ENCODE measurements at regions not wholly inside any gene's neighbourhood (a gene's known extent, or its start where the extent isn't known, plus 50 kb on each side); places are given as distances from the start of the nearest gene placed in this dataset.

DNA sequence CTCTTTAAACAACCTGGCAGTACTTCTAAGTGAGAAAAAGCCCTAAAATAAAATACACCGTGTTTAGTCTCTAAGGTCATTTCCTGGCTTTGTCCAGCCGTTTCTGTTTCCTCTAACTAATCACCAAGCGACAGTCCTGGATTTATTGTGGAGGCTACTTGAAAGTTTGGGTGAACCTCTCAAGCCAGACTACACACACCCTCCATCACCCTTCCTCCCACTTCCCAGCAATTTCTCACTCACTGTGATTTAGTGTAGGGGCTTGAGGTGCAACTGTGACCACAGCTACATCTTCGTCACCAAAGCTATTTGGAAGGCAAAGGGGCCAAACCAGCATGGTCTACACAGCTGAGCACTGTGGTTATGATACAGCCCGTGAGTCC, 240.0 kb upstream of the SLC24A2 start:
- Histone ChIP-seq H3K27ac (ENCODE audit: low read depth, low read length) (no peak overlapping the region), H3K9ac (ENCODE audit: low read depth, low read length) (no peak overlapping the region), H3K27me3 (ENCODE audit: insufficient read depth, low read length) (no peaks in the 10 kb centered on the region), H3K36me3 (ENCODE audit: insufficient read depth, low read length) (no peaks in the 10 kb centered on the region), H3K4me3 (ENCODE audit: low read length) (no peak overlapping the region), H3K9me3 (ENCODE audit: insufficient read depth, low read depth, low read length) (no peaks in the 10 kb centered on the region), H3K4me1 (ENCODE audit: insufficient read depth, low read length) (peaks cover 3% of the 10 kb centered on the region)
- 94% methylated on average over 4 of the region's 5 CpGs for WGBS

DNA sequence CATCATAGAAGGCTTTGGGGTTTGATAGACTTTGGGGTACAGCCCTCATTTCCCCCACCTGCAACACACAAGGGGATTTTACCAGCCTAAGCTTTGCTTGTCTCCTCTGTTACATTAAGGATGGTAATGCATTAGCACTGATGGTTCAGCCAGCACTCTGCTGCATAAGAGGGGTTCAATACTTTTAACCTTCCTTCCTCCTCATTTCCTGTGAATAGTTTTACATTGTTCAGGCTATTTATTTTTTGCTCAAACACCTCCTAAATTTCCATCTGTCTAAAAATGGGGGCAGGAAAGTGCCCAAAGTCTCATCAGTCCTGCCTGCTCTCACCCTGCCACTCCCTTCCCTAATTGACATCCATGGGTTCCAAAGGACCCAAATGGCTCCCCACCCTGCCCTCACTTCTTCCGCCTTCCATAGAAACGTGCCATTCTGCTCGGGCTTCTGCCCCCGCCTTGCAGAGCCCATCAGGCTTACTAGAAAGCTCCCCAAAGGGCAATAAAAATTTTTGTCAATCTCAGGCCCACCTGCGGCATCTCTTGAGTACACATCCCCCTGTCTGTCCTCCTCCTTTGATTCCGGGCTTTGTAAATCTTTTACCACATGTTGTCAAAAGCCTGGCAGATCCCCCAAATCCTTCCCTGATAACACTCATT, 239.5 kb upstream of the SLC24A2 start:
- 85% methylated on average over 6 of the region's 6 CpGs for WGBS
- H3K27me3 ChIP-seq (ENCODE audit: insufficient read depth, low read length), result no peaks in the 10 kb centered on the region

DNA sequence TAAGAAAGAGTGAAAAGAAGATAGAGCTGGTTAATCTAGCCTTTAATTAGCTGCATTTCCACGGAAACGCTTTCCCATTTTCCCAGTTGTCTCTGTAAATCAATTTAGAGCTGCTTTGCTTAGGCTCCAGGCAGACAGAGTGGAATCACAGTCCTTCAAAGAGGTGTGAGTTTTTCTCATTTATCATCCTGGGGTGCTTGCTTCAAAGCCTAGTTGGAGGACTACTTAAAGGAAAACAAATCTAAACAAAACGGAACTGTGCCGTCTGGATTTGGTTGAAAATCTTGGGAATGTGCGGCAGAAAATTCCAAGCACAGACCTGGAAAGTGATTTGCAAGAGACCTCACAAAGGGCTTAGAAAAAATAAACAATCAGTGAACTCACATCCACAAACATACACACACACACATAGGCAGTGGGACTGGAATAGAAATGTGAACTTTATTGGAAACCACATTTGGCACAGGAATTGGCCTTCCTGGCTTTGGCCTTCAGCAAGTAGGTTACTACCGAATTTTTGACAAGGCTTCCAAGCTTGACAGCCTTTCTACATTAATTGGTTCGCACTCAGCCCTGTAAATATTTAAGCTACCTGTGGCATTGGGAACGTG, 235.2 kb upstream of the SLC24A2 start:
- Histone ChIP-seq H3K9ac (ENCODE audit: low read depth, low read length) (no peak overlapping the region), H3K9me3 (ENCODE audit: insufficient read depth, low read depth, low read length) (no peaks in the 10 kb centered on the region), H3K36me3 (ENCODE audit: insufficient read depth, low read length) (no peaks in the 10 kb centered on the region), H3K27ac (ENCODE audit: low read depth, low read length) (no peak overlapping the region; the same call in 1 of the 2 replicates), H3K4me1 (ENCODE audit: insufficient read depth, low read length) (peaks cover 4% of the 10 kb centered on the region; the same call in 1 of the 2 replicates), H3K4me3 (ENCODE audit: low read length) (no peak overlapping the region), H3K27me3 (ENCODE audit: insufficient read depth, low read length) (no peaks in the 10 kb centered on the region)
- 82% methylated on average over 8 of the region's 8 CpGs for WGBS

More for the DNA sequence above, 239.5 kb upstream of the SLC24A2 start:
- no peaks in the 10 kb centered on the region for H3K36me3 ChIP-seq (ENCODE audit: insufficient read depth, low read length)
- no peak overlapping the region for H3K4me3 ChIP-seq (ENCODE audit: low read length)
- H3K9me3 ChIP-seq (ENCODE audit: insufficient read depth, low read depth, low read length), result no peaks in the 10 kb centered on the region
- H3K4me1 ChIP-seq (ENCODE audit: insufficient read depth, low read length), result peaks cover 6% of the 10 kb centered on the region; the same call in 1 of the 2 replicates
- H3K27ac ChIP-seq (ENCODE audit: low read depth, low read length), result no peak overlapping the region
- no peak overlapping the region for H3K9ac ChIP-seq (ENCODE audit: low read depth, low read length)

DNA sequence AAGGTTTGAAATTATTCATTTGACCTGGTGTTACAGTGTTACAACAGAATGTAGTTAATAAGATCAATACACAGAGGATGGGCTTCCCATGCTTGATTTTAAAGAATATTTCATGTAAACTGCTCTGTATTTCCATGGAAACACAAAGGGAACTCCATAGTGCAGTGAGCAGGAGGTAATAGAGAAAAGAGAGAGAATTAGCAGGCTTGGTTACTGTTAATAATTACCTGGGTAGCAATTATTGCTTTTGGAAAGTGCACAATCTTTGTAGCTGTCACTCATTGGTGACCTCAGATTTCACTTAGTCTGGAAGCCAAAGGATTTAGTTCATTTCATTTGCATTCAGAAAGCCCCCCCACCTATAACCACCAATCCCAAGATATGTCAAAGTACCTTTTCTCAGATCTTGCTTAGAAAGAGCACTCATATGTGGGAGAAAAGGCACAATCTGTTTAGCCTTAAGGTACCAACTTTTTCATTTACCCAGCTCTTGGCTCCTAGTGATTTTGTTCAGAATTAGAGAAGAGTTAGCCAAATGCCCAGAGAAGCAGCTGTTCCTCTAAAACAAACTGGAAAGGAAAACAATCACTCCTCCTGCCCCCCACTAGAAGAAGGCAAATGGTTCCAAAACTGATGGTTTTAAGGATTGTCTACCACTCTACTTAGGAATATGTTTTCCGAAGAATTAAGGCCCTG, 234.5 kb upstream of the SLC24A2 start:
- no peaks in the 10 kb centered on the region for H3K9me3 ChIP-seq (ENCODE audit: insufficient read depth, low read depth, low read length)
- H3K9ac ChIP-seq (ENCODE audit: low read depth, low read length), result no peak overlapping the region
- H3K27me3 ChIP-seq (ENCODE audit: insufficient read depth, low read length), result no peaks in the 10 kb centered on the region
- peaks cover 4% of the 10 kb centered on the region; the same call in 1 of the 2 replicates for H3K4me1 ChIP-seq (ENCODE audit: insufficient read depth, low read length)
- no peak overlapping the region for H3K27ac ChIP-seq (ENCODE audit: low read depth, low read length)
- WGBS, result 100% methylated on average over 1 of the region's 1 CpG
- H3K36me3 ChIP-seq (ENCODE audit: insufficient read depth, low read length), result no peaks in the 10 kb centered on the region
- no peak overlapping the region for H3K4me3 ChIP-seq (ENCODE audit: low read length)

DNA sequence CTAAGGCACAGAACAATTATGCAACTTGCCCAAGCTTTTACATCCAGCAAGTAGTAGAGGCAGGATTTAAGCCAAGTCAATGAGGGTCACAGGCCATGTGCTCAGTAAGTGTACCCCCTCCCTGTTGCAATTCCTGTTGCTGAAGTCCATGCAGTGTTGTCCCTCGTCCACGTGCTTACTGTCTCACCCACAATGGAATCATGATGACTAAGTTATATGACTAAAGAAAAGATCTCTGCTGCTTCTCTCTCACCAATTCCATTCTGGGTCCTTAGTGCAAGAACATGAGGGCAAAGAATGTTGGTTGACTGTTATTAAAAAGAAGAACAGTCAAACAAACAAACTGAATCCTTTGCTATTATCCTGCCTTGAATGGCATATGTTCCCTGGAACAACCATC, 233.6 kb upstream of the SLC24A2 start:
- 100% methylated on average over 2 of the region's 2 CpGs for WGBS
- no peaks in the 10 kb centered on the region for H3K27me3 ChIP-seq (ENCODE audit: insufficient read depth, low read length)
- H3K4me3 ChIP-seq (ENCODE audit: low read length), result no peak overlapping the region
- H3K27ac ChIP-seq (ENCODE audit: low read depth, low read length), result no peak overlapping the region
- H3K9ac ChIP-seq (ENCODE audit: low read depth, low read length), result no peak overlapping the region
- peaks cover 4% of the 10 kb centered on the region; the same call in 1 of the 2 replicates for H3K4me1 ChIP-seq (ENCODE audit: insufficient read depth, low read length)
- no peaks in the 10 kb centered on the region for H3K9me3 ChIP-seq (ENCODE audit: insufficient read depth, low read depth, low read length)
- no peaks in the 10 kb centered on the region for H3K36me3 ChIP-seq (ENCODE audit: insufficient read depth, low read length)

DNA sequence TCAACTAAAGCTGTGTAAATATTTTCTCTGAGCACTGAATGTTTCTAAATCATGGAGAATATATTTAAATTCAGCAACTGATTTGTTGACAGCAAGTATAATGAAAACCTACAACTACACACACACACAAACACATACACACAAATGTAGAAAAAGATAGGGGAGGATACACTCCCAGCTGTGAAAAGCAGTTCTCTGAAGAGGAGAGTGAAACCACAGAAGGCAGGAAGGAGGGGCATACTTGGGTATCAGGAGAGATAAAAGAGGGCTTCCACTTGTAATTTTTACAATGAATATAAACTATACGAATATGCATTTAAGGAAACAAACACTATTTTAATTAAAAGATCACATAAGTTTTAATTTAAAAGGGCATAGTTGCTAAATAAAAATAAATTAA, 227.8 kb upstream of the SLC24A2 start:
- H3K4me3 ChIP-seq (ENCODE audit: low read length), result no peak overlapping the region
- H3K27ac ChIP-seq (ENCODE audit: low read depth, low read length), result no peak overlapping the region
- no peaks in the 10 kb centered on the region; the same call in 1 of the 2 replicates for H3K4me1 ChIP-seq (ENCODE audit: insufficient read depth, low read length)
- WGBS, result no CpG with 5 or more reads among the region's 1 CpG
- H3K36me3 ChIP-seq (ENCODE audit: insufficient read depth, low read length), result no peaks in the 10 kb centered on the region
- H3K9ac ChIP-seq (ENCODE audit: low read depth, low read length), result no peak overlapping the region
- no peaks in the 10 kb centered on the region for H3K27me3 ChIP-seq (ENCODE audit: insufficient read depth, low read length)
- no peaks in the 10 kb centered on the region for H3K9me3 ChIP-seq (ENCODE audit: insufficient read depth, low read depth, low read length)

DNA sequence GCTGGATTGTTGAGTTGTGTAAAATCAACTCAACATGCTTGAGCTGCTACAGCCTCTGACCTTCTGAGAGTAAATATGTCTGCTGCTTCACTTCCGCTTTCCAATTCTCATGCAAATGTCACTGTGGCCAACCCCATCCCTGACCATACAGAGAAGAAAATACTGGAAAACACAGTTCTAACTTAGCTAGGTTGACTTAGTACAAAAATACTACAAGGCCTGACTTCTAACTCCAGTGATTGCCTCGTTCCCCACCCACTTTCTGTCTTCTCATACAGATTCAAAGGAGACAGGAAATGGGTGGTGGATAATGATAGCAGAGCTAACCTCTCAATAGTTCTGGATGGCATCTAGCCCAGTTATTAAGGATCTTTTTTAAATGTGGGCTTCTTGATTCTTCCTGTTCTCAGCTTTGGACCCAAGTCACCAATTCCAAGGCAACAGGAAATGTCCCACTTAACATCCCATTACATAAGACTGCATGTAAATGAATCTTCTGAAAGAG, 226.6 kb upstream of the SLC24A2 start:
- Histone ChIP-seq H3K36me3 (ENCODE audit: insufficient read depth, low read length) (no peaks in the 10 kb centered on the region), H3K4me3 (ENCODE audit: low read length) (no peak overlapping the region), H3K27me3 (ENCODE audit: insufficient read depth, low read length) (no peaks in the 10 kb centered on the region), H3K9me3 (ENCODE audit: insufficient read depth, low read depth, low read length) (no peaks in the 10 kb centered on the region), H3K27ac (ENCODE audit: low read depth, low read length) (no peak overlapping the region), H3K9ac (ENCODE audit: low read depth, low read length) (no peak overlapping the region), H3K4me1 (ENCODE audit: insufficient read depth, low read length) (no peaks in the 10 kb centered on the region; the same call in 1 of the 2 replicates)
- WGBS, result 75% methylated on average over 1 of the region's 2 CpGs

DNA sequence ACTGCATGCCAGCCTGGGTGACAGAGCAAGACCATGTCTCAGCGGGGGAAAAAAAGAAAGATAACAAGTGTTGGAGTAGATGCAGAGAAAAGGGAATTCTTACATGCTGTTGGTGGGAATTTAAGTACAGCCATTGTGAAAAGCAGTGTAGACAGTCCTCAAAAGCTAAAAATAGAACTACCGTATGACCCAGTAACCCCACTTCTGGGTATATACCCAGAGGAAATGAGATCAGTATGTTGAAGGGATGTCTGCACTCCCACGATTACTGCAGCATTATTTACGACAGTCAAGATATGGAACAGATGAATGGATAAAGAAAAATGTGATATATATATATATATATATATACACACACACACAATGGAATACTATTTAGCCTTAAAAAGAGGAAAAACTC, 225.3 kb upstream of the SLC24A2 start:
- Histone ChIP-seq H3K9ac (ENCODE audit: low read depth, low read length) (no peak overlapping the region), H3K27me3 (ENCODE audit: insufficient read depth, low read length) (no peaks in the 10 kb centered on the region), H3K9me3 (ENCODE audit: insufficient read depth, low read depth, low read length) (no peaks in the 10 kb centered on the region), H3K4me1 (ENCODE audit: insufficient read depth, low read length) (no peaks in the 10 kb centered on the region; the same call in 1 of the 2 replicates), H3K27ac (ENCODE audit: low read depth, low read length) (no peak overlapping the region), H3K36me3 (ENCODE audit: insufficient read depth, low read length) (no peaks in the 10 kb centered on the region), H3K4me3 (ENCODE audit: low read length) (no peak overlapping the region)
- WGBS, result 81% methylated on average over 2 of the region's 4 CpGs

DNA sequence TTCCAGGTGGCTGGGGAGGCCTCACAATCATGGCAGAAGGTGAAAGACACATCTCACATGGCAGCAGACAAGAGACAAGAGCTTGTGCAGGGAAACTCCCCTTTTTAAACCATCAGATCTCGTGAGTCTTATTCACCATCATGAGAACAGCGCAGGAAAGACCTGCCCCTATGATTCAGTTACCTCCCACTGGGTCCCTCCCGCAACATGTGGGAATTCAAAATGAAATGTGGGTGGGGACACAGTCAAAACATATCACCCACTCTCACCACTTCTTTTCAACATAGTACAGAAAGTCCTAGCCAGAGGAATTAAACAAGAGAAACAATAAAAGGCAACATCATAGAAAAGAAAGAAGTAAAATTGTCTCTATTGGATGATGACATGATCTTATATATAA, 223.4 kb upstream of the SLC24A2 start:
- H3K4me3 ChIP-seq (ENCODE audit: low read length), result no peak overlapping the region

DNA sequence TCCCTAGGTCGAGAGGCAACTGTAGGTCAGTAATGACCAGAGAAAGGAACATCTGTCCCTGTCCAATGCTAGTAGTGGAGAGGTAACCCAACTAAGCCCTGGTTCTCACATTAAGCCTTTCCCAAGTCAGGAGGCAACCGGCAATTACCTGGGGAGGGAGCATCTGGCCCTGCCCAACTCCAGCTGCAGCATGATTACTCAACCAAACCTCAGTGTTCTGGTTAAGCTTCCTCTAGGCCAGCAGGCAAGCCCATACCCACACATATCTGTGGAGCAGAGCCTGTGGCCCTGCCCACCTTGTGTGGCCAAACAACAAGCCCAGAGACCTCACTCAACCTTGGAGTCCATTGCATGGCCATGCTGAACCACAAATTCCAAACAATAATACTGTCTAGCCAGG, 220.8 kb upstream of the SLC24A2 start:
- H3K27me3 ChIP-seq (ENCODE audit: insufficient read depth, low read length), result no peaks in the 10 kb centered on the region
- WGBS, result 86% methylated on average over 2 of the region's 2 CpGs

More for the DNA sequence above, 223.4 kb upstream of the SLC24A2 start:
- no peaks in the 10 kb centered on the region for H3K9me3 ChIP-seq (ENCODE audit: insufficient read depth, low read depth, low read length)
- H3K4me1 ChIP-seq (ENCODE audit: insufficient read depth, low read length), result no peaks in the 10 kb centered on the region; the same call in 1 of the 2 replicates
- no peak overlapping the region for H3K9ac ChIP-seq (ENCODE audit: low read depth, low read length)
- 94% methylated on average over 2 of the region's 3 CpGs for WGBS
- H3K27me3 ChIP-seq (ENCODE audit: insufficient read depth, low read length), result no peaks in the 10 kb centered on the region
- no peak overlapping the region for H3K27ac ChIP-seq (ENCODE audit: low read depth, low read length)
- no peaks in the 10 kb centered on the region for H3K36me3 ChIP-seq (ENCODE audit: insufficient read depth, low read length)

DNA sequence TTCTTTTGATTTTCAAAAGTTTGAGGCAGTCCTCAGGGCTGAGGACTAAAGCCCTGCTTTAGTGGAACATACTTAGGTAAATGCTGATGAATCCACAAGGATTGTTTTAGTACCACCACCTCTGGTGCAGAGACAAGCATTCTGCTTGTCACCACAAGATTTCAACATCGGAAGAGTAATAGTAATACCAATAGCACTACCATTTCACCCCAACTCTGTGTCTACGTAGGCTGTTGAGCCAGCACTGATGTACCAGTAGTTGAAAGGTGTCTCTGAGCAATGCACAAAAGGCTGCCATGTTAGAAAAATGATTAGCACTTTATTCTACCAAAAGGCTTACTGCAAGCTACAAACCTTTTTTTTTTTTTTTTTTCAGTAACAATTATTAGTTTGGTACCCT, 213.2 kb upstream of the SLC24A2 start:
- no peak overlapping the region for H3K9ac ChIP-seq (ENCODE audit: low read depth, low read length)
- WGBS, result 95% methylated on average over 2 of the region's 2 CpGs
- no peaks in the 10 kb centered on the region for H3K27me3 ChIP-seq (ENCODE audit: insufficient read depth, low read length)
- H3K4me3 ChIP-seq (ENCODE audit: low read length), result no peak overlapping the region
- H3K9me3 ChIP-seq (ENCODE audit: insufficient read depth, low read depth, low read length), result no peaks in the 10 kb centered on the region
- 0 out of 2 replicates have a peak, but pooled peaks cover 4% of the 10 kb centered on the region for H3K4me1 ChIP-seq (ENCODE audit: insufficient read depth, low read length)
- no peaks in the 10 kb centered on the region for H3K36me3 ChIP-seq (ENCODE audit: insufficient read depth, low read length)
- no peak overlapping the region for H3K27ac ChIP-seq (ENCODE audit: low read depth, low read length)

More for the DNA sequence above, 220.8 kb upstream of the SLC24A2 start:
- no peaks in the 10 kb centered on the region for H3K36me3 ChIP-seq (ENCODE audit: insufficient read depth, low read length)
- H3K9ac ChIP-seq (ENCODE audit: low read depth, low read length), result no peak overlapping the region
- H3K27ac ChIP-seq (ENCODE audit: low read depth, low read length), result no peak overlapping the region
- H3K9me3 ChIP-seq (ENCODE audit: insufficient read depth, low read depth, low read length), result no peaks in the 10 kb centered on the region
- no peaks in the 10 kb centered on the region for H3K4me1 ChIP-seq (ENCODE audit: insufficient read depth, low read length)
- no peak overlapping the region for H3K4me3 ChIP-seq (ENCODE audit: low read length)
